ENCODE measurements at regions not wholly inside any gene's neighbourhood (a gene's known extent, or its start where the extent isn't known, plus 50 kb on each side); places are given as distances from the start of the nearest gene placed in this dataset.

GRCh38 chr4:147318586-147318985 lies 162.3 kb upstream of the EDNRA start:
- no peak overlapping the region for H3K4me3 ChIP-seq (ENCODE audit: control insufficient read depth, low read depth, low read length)
- DNase-seq (ENCODE audit: low read depth), result no peak
- TF ChIP-seq, protein P1, sequence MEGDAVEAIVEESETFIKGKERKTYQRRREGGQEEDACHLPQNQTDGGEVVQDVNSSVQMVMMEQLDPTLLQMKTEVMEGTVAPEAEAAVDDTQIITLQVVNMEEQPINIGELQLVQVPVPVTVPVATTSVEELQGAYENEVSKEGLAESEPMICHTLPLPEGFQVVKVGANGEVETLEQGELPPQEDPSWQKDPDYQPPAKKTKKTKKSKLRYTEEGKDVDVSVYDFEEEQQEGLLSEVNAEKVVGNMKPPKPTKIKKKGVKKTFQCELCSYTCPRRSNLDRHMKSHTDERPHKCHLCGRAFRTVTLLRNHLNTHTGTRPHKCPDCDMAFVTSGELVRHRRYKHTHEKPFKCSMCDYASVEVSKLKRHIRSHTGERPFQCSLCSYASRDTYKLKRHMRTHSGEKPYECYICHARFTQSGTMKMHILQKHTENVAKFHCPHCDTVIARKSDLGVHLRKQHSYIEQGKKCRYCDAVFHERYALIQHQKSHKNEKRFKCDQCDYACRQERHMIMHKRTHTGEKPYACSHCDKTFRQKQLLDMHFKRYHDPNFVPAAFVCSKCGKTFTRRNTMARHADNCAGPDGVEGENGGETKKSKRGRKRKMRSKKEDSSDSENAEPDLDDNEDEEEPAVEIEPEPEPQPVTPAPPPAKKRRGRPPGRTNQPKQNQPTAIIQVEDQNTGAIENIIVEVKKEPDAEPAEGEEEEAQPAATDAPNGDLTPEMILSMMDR (IDR thresholded peaks at IDR 0.05; ENCODE audit: control insufficient read depth, insufficient read depth, low read depth, low read length, missing control alignments), result no peak

DNA sequence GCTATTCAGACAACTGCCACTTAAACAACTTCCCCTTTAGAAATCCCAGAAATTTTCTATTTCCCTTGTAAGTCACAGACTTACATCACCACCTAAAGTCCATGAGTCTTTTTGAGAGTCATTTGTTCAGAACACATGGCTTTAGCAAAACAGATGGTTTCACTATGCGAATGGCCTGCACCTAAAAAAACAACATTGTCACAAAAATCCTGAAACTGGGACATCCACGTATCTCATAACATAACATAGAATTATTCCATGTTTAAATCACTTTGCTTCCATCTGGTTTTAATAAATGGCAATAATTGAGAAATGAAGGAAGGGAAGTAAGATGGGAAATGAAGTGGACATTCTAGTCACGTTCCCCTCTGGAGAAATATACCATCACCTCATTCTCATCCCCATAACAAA lies 155.3 kb upstream of the EDNRA start:
- TF ChIP-seq, protein P1 (IDR thresholded peaks at IDR 0.05; ENCODE audit: control insufficient read depth, insufficient read depth, low read depth, low read length, missing control alignments), result no peak
- H3K4me3 ChIP-seq (ENCODE audit: control insufficient read depth, low read depth, low read length), result no peak overlapping the region
- no peak for DNase-seq (ENCODE audit: low read depth)

DNA sequence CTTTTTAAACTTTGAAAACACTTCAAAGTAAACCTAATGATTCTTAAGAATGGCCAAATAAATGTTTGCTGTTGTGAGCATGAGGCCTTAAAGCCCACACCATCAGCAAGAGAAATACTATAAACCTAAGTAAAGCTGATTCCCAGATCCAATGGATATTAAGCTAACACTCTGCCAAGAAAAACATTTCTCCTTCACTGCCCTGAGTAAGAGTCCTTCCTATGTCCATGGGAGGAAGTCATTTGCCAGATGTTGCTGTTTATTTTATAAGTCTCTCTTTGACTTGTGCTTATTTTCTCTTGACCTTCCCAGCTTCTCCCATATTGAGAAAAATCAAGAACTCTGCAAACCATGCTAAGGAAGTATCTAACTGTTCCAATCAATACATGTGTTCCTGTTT lies 154.3 kb upstream of the EDNRA start:
- DNase-seq (ENCODE audit: low read depth), result no peak
- no peak overlapping the region for H3K4me3 ChIP-seq (ENCODE audit: control insufficient read depth, low read depth, low read length)
- TF ChIP-seq, protein P1 (IDR thresholded peaks at IDR 0.05; ENCODE audit: control insufficient read depth, insufficient read depth, low read depth, low read length, missing control alignments), result no peak

DNA sequence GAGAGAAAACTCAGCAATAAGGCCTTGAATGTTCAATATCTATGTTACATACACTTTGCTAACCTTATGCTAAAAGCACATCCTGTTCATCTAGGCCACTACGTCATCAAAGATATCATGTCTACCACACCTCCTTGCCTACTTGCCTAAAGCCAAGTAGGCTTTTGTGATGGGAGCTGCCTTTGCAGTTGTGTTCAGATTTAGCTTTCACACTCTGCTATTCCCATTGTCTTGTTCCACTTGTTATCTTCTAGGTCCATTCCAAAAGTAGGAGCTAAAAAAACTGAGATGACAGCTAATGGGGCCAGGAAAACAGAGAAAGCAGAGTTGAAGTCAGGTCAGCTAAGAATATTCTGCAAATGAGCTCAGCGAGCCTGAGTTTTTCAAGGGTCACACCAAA lies 153.6 kb upstream of the EDNRA start:
- TF ChIP-seq, protein P1 (IDR thresholded peaks at IDR 0.05; ENCODE audit: control insufficient read depth, insufficient read depth, low read depth, low read length, missing control alignments), result no peak
- H3K4me3 ChIP-seq (ENCODE audit: control insufficient read depth, low read depth, low read length), result no peak overlapping the region
- DNase-seq (ENCODE audit: low read depth), result no peak

GRCh38 chr4:147328189-147328588 lies 152.7 kb upstream of the EDNRA start:
- no peak for DNase-seq (ENCODE audit: low read depth)
- TF ChIP-seq, protein P1 (IDR thresholded peaks at IDR 0.05; ENCODE audit: control insufficient read depth, insufficient read depth, low read depth, low read length, missing control alignments), result no peak
- H3K4me3 ChIP-seq (ENCODE audit: control insufficient read depth, low read depth, low read length), result no peak overlapping the region

DNA sequence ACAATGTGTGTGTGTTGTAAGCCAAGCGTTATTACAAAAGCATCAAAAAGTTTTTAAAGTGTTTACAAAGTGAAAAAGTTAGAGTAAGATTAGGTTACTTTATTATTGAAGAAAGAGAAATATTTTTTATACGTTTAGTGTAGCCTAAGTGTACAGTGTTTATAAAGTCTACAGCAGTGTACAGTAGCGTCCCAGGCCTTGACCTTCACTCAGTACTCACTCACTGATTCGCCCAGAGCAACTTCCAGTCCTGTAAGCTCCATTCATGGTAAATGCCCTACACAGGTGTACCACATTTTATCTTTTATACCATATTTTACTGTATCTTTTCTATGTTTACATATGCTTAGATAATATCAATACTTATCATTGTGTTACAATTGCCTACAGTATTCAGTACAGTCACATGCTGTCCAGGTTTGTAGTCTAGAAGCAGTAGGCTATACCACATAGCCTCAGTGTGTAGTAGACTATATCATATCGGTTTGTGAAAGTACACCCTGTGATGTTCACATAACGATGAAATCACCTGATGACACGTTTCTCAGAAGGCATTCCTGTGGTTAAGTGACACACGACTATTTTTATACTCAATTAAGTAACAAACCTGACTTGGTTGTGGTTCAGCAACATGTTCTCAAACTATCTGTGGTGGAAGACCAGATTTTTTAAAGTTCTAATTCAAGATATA lies 152.0 kb upstream of the EDNRA start:
- TF ChIP-seq, protein P1 (IDR thresholded peaks at IDR 0.05; ENCODE audit: control insufficient read depth, insufficient read depth, low read depth, low read length, missing control alignments), result no peak
- H3K4me3 ChIP-seq (ENCODE audit: control insufficient read depth, low read depth, low read length), result no peak overlapping the region
- DNase-seq (ENCODE audit: low read depth), result no peak

Data from AG09309 (cell line).